GM23248 (cell line): ENCODE measurements at regions not wholly inside any gene's neighbourhood (a gene's known extent, or its start where the extent isn't known, plus 50 kb on each side); places are given as distances from the start of the nearest gene placed in this dataset.

Experiments
- DNase-seq: peaks from one replicate; pipeline ENCODE4 v3.0.0-alpha.2; 2015
- H2AFZ ChIP-seq: fragments of 200-600 bp; sonication (generic); 2 replicates; pipeline ENCODE4 v1.6.1; 2016; ENCODE audit warnings: antibody characterized with exemption
- H3F3A ChIP-seq: fragments of 200-600 bp; sonication (generic); 2 replicates; pipeline ENCODE4 v1.6.1; 2016; ENCODE audit warnings: mild to moderate bottlenecking, antibody characterized with exemption, mixed run types; ENCODE audit not compliant: insufficient read depth
- H3K27ac ChIP-seq: fragments of 200-600 bp; sonication (generic); 2 replicates; pipeline ENCODE4 v1.5.1; 2016; ENCODE audit warnings: mild to moderate bottlenecking
- H3K27me3 ChIP-seq: fragments of 200-600 bp; sonication (generic); replicated peaks from 2 replicates; pipeline ENCODE4 v1.6.1; 2016; ENCODE audit warnings: mild to moderate bottlenecking; ENCODE audit not compliant: insufficient read depth
- H3K36me3 ChIP-seq: fragments of 200-600 bp; sonication (generic); 2 replicates; pipeline ENCODE4 v1.6.1; 2016; ENCODE audit warnings: low read depth, mild to moderate bottlenecking
- H3K4me1 ChIP-seq: fragments of 200-600 bp; sonication (generic); 2 replicates; pipeline ENCODE4 v1.6.1; 2016; ENCODE audit warnings: mild to moderate bottlenecking; ENCODE audit not compliant: insufficient read depth
- H3K4me2 ChIP-seq: fragments of 200-600 bp; sonication (generic); one replicate; pipeline ENCODE4 v1.6.1; 2016; ENCODE audit warnings: mild to moderate bottlenecking; ENCODE audit not compliant: unreplicated experiment
- H3K4me3 ChIP-seq: fragments of 200-600 bp; sonication (generic); 2 replicates; pipeline ENCODE4 v1.5.1; 2016; ENCODE audit warnings: mild to moderate bottlenecking
- H3K79me2 ChIP-seq: fragments of 200-600 bp; sonication (generic); 2 replicates; pipeline ENCODE4 v1.6.1; 2016; ENCODE audit warnings: mild to moderate bottlenecking; ENCODE audit not compliant: insufficient read depth
- H3K9ac ChIP-seq: fragments of 200-600 bp; sonication (generic); 2 replicates; pipeline ENCODE4 v1.6.1; 2016; ENCODE audit warnings: mild to moderate bottlenecking
- H3K9me2 ChIP-seq: fragments of 200-600 bp; sonication (generic); 2 replicates; pipeline ENCODE4 v1.6.1; 2016; ENCODE audit warnings: mixed run types, mild to moderate bottlenecking, moderate library complexity; ENCODE audit not compliant: insufficient read depth
- H3K9me3 ChIP-seq: fragments of 200-600 bp; sonication (generic); one replicate; pipeline ENCODE4 v1.6.1; 2017; ENCODE audit warnings: low read depth
- H4K20me1 ChIP-seq: fragments of 200-600 bp; sonication (generic); 2 replicates; pipeline ENCODE4 v1.6.0; 2016; ENCODE audit not compliant: insufficient read depth
- EZH2 ChIP-seq: fragments of 200-600 bp; sonication (generic); IDR thresholded peaks from 2 replicates; pipeline ENCODE4 v1.6.1; 2018; ENCODE audit warnings: antibody characterized with exemption, mild to moderate bottlenecking; ENCODE audit not compliant: insufficient read depth, poor library complexity, severe bottlenecking
- EZH2phosphoT487 ChIP-seq: fragments of 200-600 bp; sonication (generic); IDR thresholded peaks from 2 replicates; pipeline ENCODE4 v1.6.1; 2018; ENCODE audit warnings: antibody characterized with exemption, moderate library complexity, mild to moderate bottlenecking, low read depth; ENCODE audit not compliant: insufficient read depth
- WGBS, 2 experiments: methylation state at CpG; one replicate each; pipeline ENCODE4 v1.1.6; 2015 to 2017; ENCODE audit warnings: low lambda C conversion rate in 2 of 2, low coverage in 1 of 2; ENCODE audit errors: missing lambda C conversion rate in 2 of 2; 5-methylcytosine and 5-hydroxymethylcytosine counted together
- in situ Hi-C: fragments of 300-500 bp; cut with MboI; formaldehyde crosslinking; loops from 2 replicates; pipeline ENCODE4 v1.15.0; 2020

DNA sequence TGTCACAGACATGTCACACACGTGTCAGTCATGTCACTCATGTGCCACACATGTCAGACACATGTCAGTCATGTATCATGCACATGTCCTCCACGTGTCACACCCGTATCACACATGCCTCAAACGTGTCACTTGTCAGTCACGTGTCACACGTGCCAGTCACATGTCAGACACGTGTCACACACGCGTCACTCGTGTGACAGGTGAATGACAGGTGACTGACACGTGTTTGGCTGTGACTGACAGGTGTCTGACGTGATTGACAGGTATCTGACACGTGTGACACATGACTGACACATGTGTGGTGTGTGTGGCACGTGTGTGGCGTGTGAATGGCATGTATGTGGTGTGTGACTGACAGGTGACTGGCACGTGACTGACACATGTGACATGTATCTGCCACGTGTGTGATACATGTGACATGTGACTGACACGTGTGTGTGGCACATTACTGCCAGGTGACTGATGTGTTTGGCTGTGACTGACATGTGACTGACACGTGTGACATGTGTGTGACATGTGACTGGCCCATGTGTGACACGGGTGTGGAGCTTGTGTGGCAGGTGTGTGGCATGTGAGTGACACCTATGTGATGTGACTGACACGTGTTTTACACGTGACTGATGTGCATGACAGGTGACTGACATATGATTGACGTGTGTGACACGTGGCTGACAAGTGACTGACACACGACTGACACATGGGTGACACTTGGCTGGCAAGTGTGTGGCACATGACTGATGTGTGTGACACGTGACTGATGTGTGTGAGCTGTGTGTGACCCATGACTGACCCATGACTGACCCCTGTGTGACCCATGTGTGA lies 90.7 kb upstream of the GPC3 start:
- H3K4me3 ChIP-seq: no peak overlapping the region
- H3K36me3 ChIP-seq: no peaks in the 10 kb centered on the region
- TF ChIP-seq EZH2phosphoT487: no peak
- no peak for TF ChIP-seq EZH2
- H3K4me1 ChIP-seq: no peaks in the 10 kb centered on the region
- H3K4me2 ChIP-seq: no peak overlapping the region
- H3K79me2 ChIP-seq: no peaks in the 10 kb centered on the region
- in situ Hi-C loops: no loop called here
- no peak for DNase-seq
- H3K9ac ChIP-seq: no peak overlapping the region
- H3K27ac ChIP-seq: no peak overlapping the region
- 34 to 35% methylated on average over 24 to 25 of the region's 26 CpGs for WGBS, 2 experiments
- H2AFZ ChIP-seq: no peak overlapping the region
- no peaks in the 10 kb centered on the region for H3F3A ChIP-seq
- no peaks in the 10 kb centered on the region for H3K9me3 ChIP-seq
- no peaks in the 10 kb centered on the region for H4K20me1 ChIP-seq
- H3K9me2 ChIP-seq: no peaks in the 10 kb centered on the region
- H3K27me3 ChIP-seq: no peaks in the 10 kb centered on the region

DNA sequence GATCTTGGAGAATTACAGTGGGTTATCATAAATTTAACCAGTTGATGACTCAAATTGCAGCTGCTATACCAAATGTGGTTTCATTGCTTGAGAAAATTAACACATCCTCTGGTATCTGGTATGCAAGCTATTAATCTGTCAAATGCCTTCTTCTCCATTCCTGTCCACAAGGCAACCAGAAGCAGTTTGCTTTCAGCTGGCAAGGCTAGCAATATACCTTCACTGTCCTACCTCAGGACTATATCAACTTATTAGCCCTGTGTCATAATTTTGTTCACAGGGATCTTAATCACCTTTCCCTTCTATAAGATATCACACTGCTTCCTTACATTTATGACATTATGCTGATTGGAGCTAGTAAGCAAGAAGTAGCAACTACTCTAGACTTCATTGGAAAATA lies 110.0 kb upstream of the GPC3 start:
- Histone ChIP-seq H3K4me2 (no peak overlapping the region), H3K36me3 (no peaks in the 10 kb centered on the region), H3K9me3 (no peaks in the 10 kb centered on the region), H3K9ac (no peak overlapping the region), H3K27ac (no peak overlapping the region), H2AFZ (no peak overlapping the region), H3F3A (no peaks in the 10 kb centered on the region), H3K9me2 (no peaks in the 10 kb centered on the region), H3K79me2 (no peaks in the 10 kb centered on the region), H3K4me3 (no peak overlapping the region), H3K27me3 (no peaks in the 10 kb centered on the region), H3K4me1 (no peaks in the 10 kb centered on the region), H4K20me1 (no peaks in the 10 kb centered on the region)
- TF ChIP-seq EZH2phosphoT487 (no peak), EZH2 (no peak)
- in situ Hi-C loops: no loop called here
- no peak for DNase-seq

DNA sequence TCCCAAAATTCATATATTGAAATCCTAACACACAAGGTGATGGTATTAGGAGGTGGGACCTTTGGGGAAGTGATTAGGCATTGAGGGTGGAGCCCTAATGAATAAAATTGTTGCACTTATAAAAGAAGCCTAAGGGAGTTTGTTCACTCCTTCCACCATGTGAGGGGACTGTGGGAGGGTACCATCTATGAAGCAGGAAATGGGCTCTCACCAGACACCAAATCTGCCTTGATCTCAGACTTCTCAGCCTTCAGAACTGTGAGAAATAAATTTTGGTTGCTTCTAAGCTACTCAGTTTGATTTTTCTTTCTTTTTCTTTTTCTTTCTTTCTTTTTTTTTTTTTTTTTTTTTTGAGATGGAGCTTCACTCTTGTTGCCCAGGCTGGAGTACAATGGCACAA lies 116.2 kb upstream of the GPC3 start:
- no peaks in the 10 kb centered on the region for H3K9me3 ChIP-seq
- in situ Hi-C loops: no loop called here
- H3K36me3 ChIP-seq: no peaks in the 10 kb centered on the region
- H3K4me2 ChIP-seq: no peak overlapping the region
- no peak overlapping the region for H3K4me3 ChIP-seq
- H3F3A ChIP-seq: no peaks in the 10 kb centered on the region
- no peak overlapping the region for H3K27ac ChIP-seq
- no peaks in the 10 kb centered on the region for H3K9me2 ChIP-seq
- no peaks in the 10 kb centered on the region for H4K20me1 ChIP-seq
- DNase-seq: no peak
- H3K9ac ChIP-seq: no peak overlapping the region
- H3K4me1 ChIP-seq: no peaks in the 10 kb centered on the region
- H2AFZ ChIP-seq: no peak overlapping the region
- H3K27me3 ChIP-seq: no peaks in the 10 kb centered on the region
- TF ChIP-seq EZH2: no peak
- TF ChIP-seq EZH2phosphoT487: no peak
- no peaks in the 10 kb centered on the region for H3K79me2 ChIP-seq

DNA sequence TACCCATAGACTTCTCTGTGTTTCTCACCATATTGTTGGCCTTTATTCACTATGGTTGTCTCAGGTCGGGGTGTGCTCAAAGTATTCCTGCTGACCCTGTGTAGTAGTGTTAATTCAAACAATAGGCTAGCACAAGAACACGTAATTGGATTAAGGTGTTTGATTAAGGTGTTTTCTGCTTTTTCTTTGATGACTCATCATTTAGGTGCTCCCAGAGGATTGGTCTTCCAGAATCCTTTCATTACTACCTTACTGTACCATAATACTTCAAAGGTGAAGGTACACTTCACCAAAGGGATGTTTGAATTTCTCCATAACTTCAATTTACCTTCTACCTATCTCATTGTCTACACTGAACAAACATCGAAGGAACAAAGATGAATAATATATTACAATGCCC lies 121.7 kb upstream of the CCDC160 start:
- H3K9ac ChIP-seq: no peak overlapping the region
- TF ChIP-seq EZH2phosphoT487 (no peak), EZH2 (no peak)
- H4K20me1 ChIP-seq: no peaks in the 10 kb centered on the region
- H3K79me2 ChIP-seq: no peaks in the 10 kb centered on the region
- H3K4me3 ChIP-seq: no peak overlapping the region
- no peaks in the 10 kb centered on the region for H3K9me3 ChIP-seq
- WGBS, 2 experiments: 14 to 26% methylated on average over 3 of the region's 3 CpGs
- in situ Hi-C loops: no loop called here
- H3K27me3 ChIP-seq: no peaks in the 10 kb centered on the region
- H3F3A ChIP-seq: no peaks in the 10 kb centered on the region
- no peak overlapping the region for H3K4me2 ChIP-seq
- H3K4me1 ChIP-seq: no peaks in the 10 kb centered on the region
- H3K9me2 ChIP-seq: no peaks in the 10 kb centered on the region
- no peak overlapping the region for H2AFZ ChIP-seq
- no peaks in the 10 kb centered on the region for H3K36me3 ChIP-seq
- DNase-seq: no peak
- no peak overlapping the region for H3K27ac ChIP-seq

DNA sequence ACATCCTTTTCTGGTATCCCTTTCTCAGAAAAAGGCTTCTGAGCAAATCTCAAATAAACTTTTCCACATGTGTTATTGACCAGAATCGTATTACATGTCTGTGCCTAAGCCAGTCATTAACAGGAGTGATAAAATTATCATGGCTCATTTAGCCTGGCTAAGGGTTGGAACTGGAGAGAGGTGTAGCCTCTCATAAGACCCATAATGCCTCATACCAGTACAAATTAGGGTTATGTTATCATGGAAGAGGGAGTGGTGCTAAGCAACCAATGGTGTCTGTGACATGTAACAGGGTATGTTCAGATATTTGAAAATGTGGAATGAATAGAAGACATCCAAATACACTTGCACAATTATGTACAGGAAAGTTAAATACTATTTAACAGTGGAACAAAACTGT lies 99.6 kb upstream of the CCDC160 start:
- no peaks in the 10 kb centered on the region for H3F3A ChIP-seq
- TF ChIP-seq EZH2 (no peak), EZH2phosphoT487 (no peak)
- H4K20me1 ChIP-seq: no peaks in the 10 kb centered on the region
- H3K27ac ChIP-seq: no peak overlapping the region
- no peaks in the 10 kb centered on the region for H3K9me2 ChIP-seq
- H3K79me2 ChIP-seq: no peaks in the 10 kb centered on the region
- H3K4me2 ChIP-seq: no peak overlapping the region
- no peaks in the 10 kb centered on the region for H3K27me3 ChIP-seq
- no peaks in the 10 kb centered on the region for H3K9me3 ChIP-seq
- H3K4me1 ChIP-seq: no peaks in the 10 kb centered on the region
- DNase-seq: no peak
- no peak overlapping the region for H3K4me3 ChIP-seq
- no peaks in the 10 kb centered on the region for H3K36me3 ChIP-seq
- 0% methylated on average over 1 of the region's 1 CpG for WGBS, 2 experiments
- no peak overlapping the region for H3K9ac ChIP-seq
- in situ Hi-C loops: no loop called here
- no peak overlapping the region for H2AFZ ChIP-seq
